GM12892 (cell line): ENCODE measurements at regions not wholly inside any gene's neighbourhood (a gene's known extent, or its start where the extent isn't known, plus 50 kb on each side); places are given as distances from the start of the nearest gene placed in this dataset.

Source experiments
- POLR2A ChIP-seq: IDR thresholded peaks from 2 replicates; pipeline ENCODE4 v1.6.1; 2011; ENCODE audit warnings: low read depth, low read length, control low read depth
- POLR2AphosphoS5 ChIP-seq: IDR thresholded peaks from 2 replicates; pipeline ENCODE4 v1.6.1; 2011; ENCODE audit warnings: low read depth, low read length, control low read depth
- TAF1 ChIP-seq: IDR thresholded peaks from 2 replicates; pipeline ENCODE4 v1.6.1; 2011; ENCODE audit warnings: low read depth, mild to moderate bottlenecking, control low read depth, low read length, borderline replicate concordance

DNA sequence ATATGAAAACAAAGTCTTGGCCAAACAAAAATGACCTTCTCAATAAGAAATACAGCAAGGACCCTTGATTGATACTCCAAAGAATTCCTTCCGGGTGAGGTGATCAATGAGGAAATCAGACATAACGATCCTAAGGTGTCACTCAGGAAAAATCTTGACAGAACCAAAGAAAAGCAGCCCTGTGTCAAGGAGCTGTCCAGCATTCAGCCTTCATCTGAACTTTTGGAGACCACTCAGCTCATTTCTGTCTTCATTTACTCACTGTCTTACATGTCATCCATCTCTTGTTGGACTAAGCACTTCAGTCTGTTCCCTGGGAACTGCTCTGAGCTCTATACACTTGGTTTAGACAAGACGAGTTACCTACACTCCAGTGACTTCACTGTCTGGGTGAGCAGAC is 179.9 kb downstream of the GRIN2B start:
- TF ChIP-seq POLR2AphosphoS5 (no peak), TAF1 (no peak), POLR2A (no peak)
